GM18951 (cell line): ENCODE measurements at regions not wholly inside any gene's neighbourhood (a gene's known extent, or its start where the extent isn't known, plus 50 kb on each side); places are given as distances from the start of the nearest gene placed in this dataset.

Source experiments
- POLR2A ChIP-seq: IDR thresholded peaks from 4 replicates; pipeline ENCODE4 v1.6.1; 2011; ENCODE audit warnings: mild to moderate bottlenecking; ENCODE audit not compliant: insufficient read length, insufficient read depth; ENCODE audit errors: extremely low read depth
- in situ Hi-C: fragments of 300-500 bp; cut with MboI; formaldehyde crosslinking; loops from one replicate; pipeline ENCODE4 v1.12.0; 2022; ENCODE audit warnings: low sequenced_read_pairs, mixed read lengths, inconsistent platforms; ENCODE audit not compliant: unreplicated experiment

DNA sequence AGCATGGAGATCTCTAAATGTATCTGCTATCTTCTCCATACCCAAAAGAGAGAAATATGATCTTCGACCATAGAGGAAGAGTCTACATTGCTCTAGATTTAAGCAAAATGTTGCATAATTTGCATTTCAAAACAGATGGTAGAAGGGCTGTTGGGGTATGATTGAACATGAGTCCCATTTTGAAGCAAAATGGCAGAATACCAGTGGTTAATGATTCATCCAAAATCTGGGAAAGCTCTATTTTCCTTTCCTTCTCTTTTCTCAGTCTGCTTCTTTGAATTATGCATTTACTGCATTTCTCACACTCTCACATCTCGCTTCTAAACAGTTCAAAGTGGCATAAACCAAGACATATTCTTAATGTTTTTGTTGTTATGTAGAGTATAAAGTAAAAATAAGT lies 178.5 kb downstream of the MACC1 start:
- in situ Hi-C loops = no loop called here
- no peak for TF ChIP-seq POLR2A

DNA sequence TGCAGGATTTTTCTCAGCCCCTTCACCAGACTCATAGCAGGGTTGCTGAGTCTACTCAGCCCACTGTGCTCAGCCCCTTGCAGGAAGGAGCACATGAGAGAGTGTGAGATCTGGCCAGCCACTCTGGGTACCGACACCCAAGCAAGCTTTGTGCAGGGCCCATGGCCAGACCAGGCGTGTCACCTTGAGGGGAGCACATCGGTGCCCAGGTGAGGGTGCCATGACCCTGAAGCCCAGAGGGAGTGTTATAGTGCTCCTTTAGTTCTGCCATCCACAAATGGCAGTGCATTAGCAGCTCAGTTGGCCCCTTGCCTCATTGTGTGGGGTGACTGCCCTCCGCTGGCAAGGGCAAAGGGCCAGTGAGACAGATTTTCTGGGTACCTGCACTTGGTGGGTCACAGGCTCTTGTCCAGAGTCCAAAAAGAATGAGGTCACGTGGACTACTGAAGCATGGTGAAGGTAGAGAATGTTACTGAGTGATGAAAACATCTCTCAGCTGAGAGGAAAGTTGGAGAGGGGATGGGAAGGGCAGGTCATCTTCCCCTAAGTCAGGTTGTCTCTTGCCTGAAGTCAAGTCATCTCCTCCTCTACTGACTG lies 181.8 kb downstream of the MACC1 start:
- TF ChIP-seq POLR2A = no peak
- in situ Hi-C loops = no loop called here

DNA sequence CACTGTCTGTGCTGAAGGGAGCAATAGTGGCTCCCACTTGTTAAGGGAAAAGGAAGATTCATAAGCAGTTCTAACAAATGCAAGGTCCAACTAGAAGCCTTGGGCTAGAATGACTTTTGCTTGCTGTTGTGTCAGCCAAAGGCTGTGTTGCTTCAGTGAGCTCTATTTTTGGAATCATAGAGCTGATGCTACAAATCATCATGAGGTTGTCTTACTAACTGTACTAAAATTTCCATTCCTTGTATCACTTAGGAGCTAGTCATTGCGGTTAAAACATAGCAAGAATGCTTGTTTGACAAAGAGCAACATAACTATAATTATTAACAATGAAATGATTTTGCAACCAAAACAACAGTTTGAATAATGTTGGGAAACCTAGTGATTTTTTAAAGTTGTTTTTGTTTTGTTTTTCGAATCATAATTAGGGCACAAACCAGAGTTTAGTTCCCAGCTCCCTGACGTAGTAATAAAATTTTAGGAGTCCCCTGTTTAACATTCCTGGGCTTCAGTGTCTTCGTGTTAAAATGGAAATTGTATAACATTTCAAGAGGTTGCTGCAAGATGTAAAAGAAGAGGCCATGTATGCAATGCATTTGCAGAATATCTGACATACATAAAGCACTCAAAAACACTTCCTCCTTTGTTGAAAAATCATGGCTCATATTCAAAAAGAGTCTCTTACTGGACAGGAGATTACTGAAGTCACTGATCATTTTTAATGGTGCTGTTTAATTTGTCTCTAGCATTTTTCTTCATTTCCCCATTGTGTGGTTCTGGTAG lies 183.4 kb downstream of the MACC1 start:
- TF ChIP-seq POLR2A = no peak
- in situ Hi-C loops = no loop called here

DNA sequence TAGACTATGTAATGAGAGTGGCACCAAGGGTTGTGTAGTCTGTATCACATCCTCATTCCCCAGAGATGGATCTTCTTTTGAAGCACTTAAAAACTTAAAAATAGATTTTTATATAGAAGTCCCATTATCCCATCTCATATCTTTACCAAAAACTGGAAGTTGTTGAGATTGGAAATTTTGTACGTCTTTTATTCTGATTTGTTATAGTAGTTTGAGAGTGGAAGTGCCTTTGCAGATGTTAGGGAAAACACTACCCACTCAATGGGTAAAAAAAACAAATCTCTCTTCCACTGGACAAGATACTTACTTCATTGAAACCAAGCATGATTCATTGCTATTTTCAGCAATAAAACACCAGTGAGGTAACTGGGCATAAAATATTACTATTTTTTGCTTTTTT lies 184.4 kb downstream of the MACC1 start:
- in situ Hi-C loops = no loop called here

DNA sequence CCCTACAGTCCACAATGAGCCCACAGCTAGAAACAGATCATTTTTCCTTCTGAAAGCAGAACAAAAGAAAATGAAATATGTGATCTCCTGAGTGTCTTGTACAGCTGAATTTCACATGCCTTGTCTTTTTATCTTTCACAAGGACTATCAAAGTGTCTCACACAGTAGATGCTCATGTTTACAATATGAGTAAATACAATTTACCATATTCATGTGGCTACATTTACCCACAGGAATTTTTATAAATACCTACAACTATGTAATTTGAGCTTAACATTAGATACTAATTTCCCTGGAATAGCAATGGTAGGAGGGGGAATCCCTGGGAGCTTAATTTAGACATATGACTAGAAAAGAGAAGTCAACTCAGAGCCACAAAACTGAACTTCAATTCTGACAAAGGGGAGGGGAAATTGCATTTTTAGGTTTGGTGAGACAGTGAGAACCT lies 186.2 kb downstream of the MACC1 start:
- no peak for TF ChIP-seq POLR2A
- in situ Hi-C loops = no loop called here

More for the DNA sequence above, 184.4 kb downstream of the MACC1 start:
- no peak for TF ChIP-seq POLR2A

DNA sequence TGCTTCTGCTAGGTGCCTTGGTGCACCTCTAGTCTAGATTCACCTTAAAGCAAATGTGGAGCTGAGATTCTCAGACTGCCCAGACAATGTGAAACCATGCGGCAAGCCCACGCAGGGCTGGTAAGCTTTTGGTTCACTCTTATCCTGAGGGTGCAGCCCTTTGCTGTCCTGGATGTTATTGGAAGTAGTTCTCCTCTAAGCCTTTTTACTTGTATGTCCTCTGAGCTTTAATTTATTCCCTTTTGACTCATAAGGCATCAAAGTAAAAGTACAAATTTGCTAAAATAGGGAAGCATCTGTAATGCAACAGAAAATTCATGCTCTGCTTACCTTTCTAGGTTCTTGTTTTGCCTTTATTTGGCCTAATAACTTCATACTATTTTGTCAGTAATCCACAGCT lies 186.8 kb downstream of the MACC1 start:
- TF ChIP-seq POLR2A = no peak
- in situ Hi-C loops = no loop called here

DNA sequence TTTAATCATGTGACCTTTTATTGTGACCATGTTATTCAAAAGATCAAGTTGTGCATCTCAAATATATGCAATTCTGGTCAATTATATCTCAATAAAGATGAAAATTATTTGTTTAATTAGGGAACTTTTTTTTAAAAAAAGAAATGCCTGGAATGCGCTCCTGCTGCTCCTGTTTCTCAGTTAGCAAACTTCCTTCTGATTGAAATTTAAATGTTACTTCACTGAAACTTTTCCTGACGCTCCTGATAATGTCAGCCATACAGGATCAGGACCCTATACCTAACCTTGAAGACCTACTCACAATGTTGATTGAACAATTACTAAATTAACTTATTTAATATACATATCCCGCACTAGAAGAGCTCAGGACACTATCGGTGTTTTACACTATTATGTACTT lies 190.4 kb downstream of the MACC1 start:
- no peak for TF ChIP-seq POLR2A
- in situ Hi-C loops = no loop called here

DNA sequence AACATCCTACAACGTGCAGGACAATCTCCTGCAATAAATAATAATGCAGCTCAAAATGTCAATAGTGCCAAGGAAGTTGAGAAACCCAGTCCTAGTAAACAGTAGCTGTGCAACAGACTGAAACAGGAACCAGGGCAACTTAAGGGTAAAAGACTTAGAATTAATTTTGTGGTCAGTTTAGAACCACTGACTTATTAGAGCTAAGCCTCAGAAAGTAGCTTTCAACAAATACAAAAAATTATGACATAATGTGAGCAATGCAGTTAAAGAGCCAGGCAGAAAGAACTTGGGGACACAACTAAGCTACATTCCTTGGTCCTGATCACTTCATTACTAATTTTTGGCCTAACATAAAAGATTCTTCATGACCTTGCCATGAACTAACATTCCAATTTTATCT lies 195.4 kb downstream of the MACC1 start:
- in situ Hi-C loops = no loop called here

DNA sequence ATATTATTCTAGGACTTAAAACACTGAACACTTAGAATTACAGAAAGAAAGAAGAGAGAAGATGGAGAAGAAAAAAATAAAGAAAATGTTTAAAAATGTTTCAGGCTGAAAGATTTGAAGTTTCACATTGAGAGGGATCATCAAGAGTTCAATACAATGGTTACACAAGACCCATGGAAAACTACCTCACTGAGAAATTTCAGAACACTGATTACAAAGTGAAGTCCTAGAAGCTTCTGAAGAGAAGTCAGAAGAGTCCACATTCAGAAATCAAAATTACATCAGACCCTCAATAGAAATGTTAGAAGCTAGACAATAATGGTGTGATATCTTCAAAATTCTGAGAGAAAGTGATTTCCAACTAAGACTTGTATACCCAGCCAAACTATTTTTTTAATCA lies 196.1 kb downstream of the MACC1 start:
- TF ChIP-seq POLR2A = no peak
- in situ Hi-C loops = no loop called here

More for the DNA sequence above, 195.4 kb downstream of the MACC1 start:
- TF ChIP-seq POLR2A = no peak

DNA sequence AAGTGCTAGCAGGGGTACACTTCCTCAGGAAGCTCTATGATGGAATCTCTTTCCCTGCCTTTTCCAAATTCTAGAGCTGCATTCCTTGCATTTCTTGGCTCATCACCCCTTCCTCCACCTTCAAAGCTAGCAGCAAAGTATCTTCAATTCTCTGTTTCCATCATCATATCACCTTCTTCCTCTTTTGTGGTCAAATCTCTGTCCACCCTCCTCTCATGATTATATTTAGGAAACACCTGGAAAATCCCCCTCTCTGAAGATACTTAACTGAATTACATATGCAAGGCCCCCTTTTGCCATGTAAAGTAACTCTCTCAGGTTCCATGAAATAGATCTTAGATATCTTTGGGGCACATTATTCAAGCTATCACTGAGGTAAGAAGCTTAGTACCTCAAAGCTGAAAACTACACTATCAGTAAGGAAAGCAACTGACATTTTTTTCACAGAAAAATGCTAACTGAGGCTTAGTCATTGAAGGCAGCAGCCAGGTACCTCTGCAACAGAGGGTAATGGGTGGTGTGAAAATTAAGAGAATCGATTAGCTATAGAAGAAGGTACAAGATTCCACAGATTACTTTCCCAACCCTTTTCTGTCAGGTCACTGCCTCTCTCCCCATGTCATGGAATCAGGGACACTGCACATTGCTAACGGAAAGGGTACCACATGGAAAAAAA lies 197.3 kb downstream of the MACC1 start:
- TF ChIP-seq POLR2A = no peak
- in situ Hi-C loops = no loop called here

DNA sequence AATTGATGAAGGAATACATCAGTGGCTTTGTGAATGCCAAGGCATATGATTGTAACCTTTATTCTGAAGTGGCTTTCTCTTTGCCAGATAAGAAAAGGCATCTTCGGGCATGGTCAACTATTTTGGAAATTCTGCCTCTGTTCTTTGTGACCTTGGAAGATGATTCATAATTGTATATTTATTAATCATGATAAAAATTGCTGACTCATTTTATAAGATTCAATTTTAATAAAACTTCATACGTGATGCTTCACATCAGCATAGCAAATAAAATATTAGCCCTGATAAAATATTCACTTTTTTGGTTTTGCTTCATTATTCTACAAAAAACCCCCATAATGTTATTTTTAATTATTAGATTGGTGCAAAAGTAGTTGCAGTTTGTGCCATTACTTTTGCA lies 200.5 kb downstream of the MACC1 start:
- in situ Hi-C loops = no loop called here
- no peak for TF ChIP-seq POLR2A

DNA sequence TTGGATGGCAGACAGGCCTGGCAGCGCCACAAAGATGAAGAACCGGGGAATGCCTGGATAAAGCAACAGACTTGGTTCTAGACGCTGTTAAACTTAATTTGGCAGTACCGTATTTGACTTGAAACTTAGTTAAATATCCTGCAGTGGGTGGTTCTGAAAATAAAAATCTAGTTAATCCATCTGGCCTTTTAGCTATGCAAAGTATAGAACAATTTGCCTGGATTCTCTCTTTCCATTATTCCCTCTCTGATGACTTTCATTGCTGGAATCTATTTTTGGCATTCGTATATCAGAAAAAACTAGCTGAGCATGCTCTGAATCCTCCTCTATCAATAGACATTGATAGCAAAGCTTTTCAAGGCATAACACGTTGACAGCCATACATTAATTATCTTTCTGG lies 203.6 kb downstream of the MACC1 start:
- TF ChIP-seq POLR2A = no peak
- in situ Hi-C loops = no loop called here

DNA sequence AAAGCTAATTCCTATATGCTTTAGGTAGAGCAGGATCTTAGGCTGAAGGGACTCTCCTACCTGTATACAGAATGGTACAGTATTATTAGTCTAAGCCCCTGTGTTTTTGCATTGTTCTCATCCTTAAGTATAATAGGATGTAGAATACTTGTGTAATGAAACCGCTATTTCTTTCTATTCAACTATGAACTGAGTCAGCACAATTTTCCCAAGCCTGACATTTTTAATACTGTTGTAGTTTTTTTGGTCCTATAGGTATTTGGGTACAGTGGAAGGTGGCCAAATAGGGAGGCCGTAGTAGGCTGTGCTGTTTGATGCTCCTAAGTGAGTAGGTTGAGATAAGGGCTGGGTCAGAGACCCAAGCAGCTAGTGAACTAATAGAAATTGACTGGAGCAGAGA lies 205.1 kb downstream of the MACC1 start:
- in situ Hi-C loops = no loop called here
- TF ChIP-seq POLR2A = no peak

DNA sequence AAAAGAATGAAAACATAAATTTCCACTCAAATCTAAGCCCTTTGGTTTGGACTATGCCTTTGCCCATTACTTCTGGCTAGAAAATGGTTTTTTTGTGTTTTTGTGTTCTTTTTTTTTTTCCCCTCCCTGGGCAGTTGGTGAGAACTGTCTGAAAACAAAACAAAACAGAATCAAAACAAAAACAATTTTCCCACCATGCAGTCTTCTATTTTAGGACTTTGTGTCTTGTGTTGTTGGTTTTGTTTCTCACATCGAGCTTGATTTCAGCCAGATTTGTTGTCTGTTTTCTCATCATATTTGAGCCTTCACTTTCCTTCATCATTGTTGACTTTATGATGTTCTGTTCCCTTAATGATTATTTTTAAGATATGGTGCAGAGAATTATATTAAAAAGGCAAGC lies 206.3 kb downstream of the MACC1 start:
- TF ChIP-seq POLR2A = no peak
- in situ Hi-C loops = no loop called here
